H7 (cell line): ENCODE measurements at regions not wholly inside any gene's neighbourhood (a gene's known extent, or its start where the extent isn't known, plus 50 kb on each side); places are given as distances from the start of the nearest gene placed in this dataset.

Experiments
- DNase-seq: peaks from one replicate; pipeline ENCODE4 v3.0.0; 2012
- H3K27me3 ChIP-seq: 2 replicates; pipeline ENCODE4 v1.6.0; 2011; ENCODE audit warnings: mild to moderate bottlenecking, low read length; ENCODE audit not compliant: control insufficient read depth, insufficient read depth
- H3K36me3 ChIP-seq: replicated peaks from 2 replicates; pipeline ENCODE4 v1.5.1; 2011; ENCODE audit warnings: low read length; ENCODE audit not compliant: control insufficient read depth, insufficient read depth
- H3K4me3 ChIP-seq: 2 replicates; pipeline ENCODE4 v1.5.1; 2011; ENCODE audit warnings: low read depth, mild to moderate bottlenecking, control low read depth, low read length, moderate library complexity; ENCODE audit not compliant: insufficient read depth

GRCh38 chr10:88162852-88163251, 299.4 kb downstream of the PTEN start:
- Histone ChIP-seq H3K36me3 (no peaks in the 10 kb centered on the region), H3K4me3 (no peak overlapping the region), H3K27me3 (no peaks in the 10 kb centered on the region)
- no peak for DNase-seq

- H3K4me3 ChIP-seq = no peak overlapping the region
- no peaks in the 10 kb centered on the region for H3K27me3 ChIP-seq
- no peak for DNase-seq
- no peaks in the 10 kb centered on the region for H3K36me3 ChIP-seq
Observed at GRCh38 chr10:88163572-88163971, 300.1 kb downstream of the PTEN start.

GRCh38 chr10:88164471-88164870, 301.0 kb downstream of the PTEN start:
- H3K4me3 ChIP-seq = no peak overlapping the region
- no peak for DNase-seq
- no peaks in the 10 kb centered on the region for H3K27me3 ChIP-seq
- no peaks in the 10 kb centered on the region for H3K36me3 ChIP-seq

- no peaks in the 10 kb centered on the region for H3K36me3 ChIP-seq
- no peaks in the 10 kb centered on the region for H3K27me3 ChIP-seq
- no peak overlapping the region for H3K4me3 ChIP-seq
- DNase-seq = no peak
Observed at GRCh38 chr10:88165849-88166271, 302.4 kb downstream of the PTEN start.

- no peak overlapping the region for H3K4me3 ChIP-seq
- DNase-seq = no peak
- H3K36me3 ChIP-seq = no peaks in the 10 kb centered on the region
- H3K27me3 ChIP-seq = no peaks in the 10 kb centered on the region
Observed at GRCh38 chr10:88168171-88169036, 305.0 kb downstream of the PTEN start.

- Histone ChIP-seq H3K4me3 (no peak overlapping the region), H3K27me3 (no peaks in the 10 kb centered on the region), H3K36me3 (no peaks in the 10 kb centered on the region)
- DNase-seq = no peak
Observed at GRCh38 chr10:88169037-88169319, 305.6 kb downstream of the PTEN start.

GRCh38 chr10:88170628-88171027, 307.2 kb downstream of the PTEN start:
- no peaks in the 10 kb centered on the region for H3K36me3 ChIP-seq
- no peak overlapping the region for H3K4me3 ChIP-seq
- no peak for DNase-seq
- H3K27me3 ChIP-seq = no peaks in the 10 kb centered on the region

GRCh38 chr10:88172159-88172558, 308.7 kb downstream of the PTEN start:
- DNase-seq = no peak
- Histone ChIP-seq H3K4me3 (no peak overlapping the region), H3K36me3 (no peaks in the 10 kb centered on the region), H3K27me3 (no peaks in the 10 kb centered on the region)

GRCh38 chr10:88174391-88174790, 311.0 kb downstream of the PTEN start:
- Histone ChIP-seq H3K27me3 (no peaks in the 10 kb centered on the region), H3K4me3 (no peak overlapping the region), H3K36me3 (no peaks in the 10 kb centered on the region)
- no peak for DNase-seq

GRCh38 chr10:88178758-88179157, 315.3 kb downstream of the PTEN start:
- Histone ChIP-seq H3K36me3 (no peaks in the 10 kb centered on the region), H3K27me3 (no peaks in the 10 kb centered on the region), H3K4me3 (no peak overlapping the region)
- DNase-seq = no peak

GRCh38 chr10:88179831-88180230, 316.4 kb downstream of the PTEN start:
- Histone ChIP-seq H3K27me3 (no peaks in the 10 kb centered on the region), H3K4me3 (no peak overlapping the region), H3K36me3 (no peaks in the 10 kb centered on the region)
- no peak for DNase-seq

- DNase-seq = no peak
- H3K27me3 ChIP-seq = no peaks in the 10 kb centered on the region
Observed at GRCh38 chr10:88181902-88182600, 318.6 kb downstream of the PTEN start.

GRCh38 chr10:88182601-88182930, 319.1 kb downstream of the PTEN start:
- H3K4me3 ChIP-seq = no peak overlapping the region
- DNase-seq = no peak
- no peaks in the 10 kb centered on the region for H3K27me3 ChIP-seq
- H3K36me3 ChIP-seq = no peaks in the 10 kb centered on the region

More at GRCh38 chr10:88181902-88182600, 318.6 kb downstream of the PTEN start:
- Histone ChIP-seq H3K4me3 (no peak overlapping the region), H3K36me3 (no peaks in the 10 kb centered on the region)

GRCh38 chr10:88184543-88185297, 321.3 kb downstream of the PTEN start:
- no peak for DNase-seq
- H3K4me3 ChIP-seq = no peak overlapping the region
- no peaks in the 10 kb centered on the region for H3K36me3 ChIP-seq

GRCh38 chr10:88185830-88186229, 322.4 kb downstream of the PTEN start:
- Histone ChIP-seq H3K36me3 (no peaks in the 10 kb centered on the region), H3K4me3 (no peak overlapping the region), H3K27me3 (no peaks in the 10 kb centered on the region)
- DNase-seq = no peak

More at GRCh38 chr10:88184543-88185297, 321.3 kb downstream of the PTEN start:
- H3K27me3 ChIP-seq = no peaks in the 10 kb centered on the region
